ENCODE measurements at regions not wholly inside any gene's neighbourhood (a gene's known extent, or its start where the extent isn't known, plus 50 kb on each side); places are given as distances from the start of the nearest gene placed in this dataset.

GRCh38 chr9:87119328-87119881 is 172.1 kb upstream of the GAS1 start:
- TF ChIP-seq, protein P1, sequence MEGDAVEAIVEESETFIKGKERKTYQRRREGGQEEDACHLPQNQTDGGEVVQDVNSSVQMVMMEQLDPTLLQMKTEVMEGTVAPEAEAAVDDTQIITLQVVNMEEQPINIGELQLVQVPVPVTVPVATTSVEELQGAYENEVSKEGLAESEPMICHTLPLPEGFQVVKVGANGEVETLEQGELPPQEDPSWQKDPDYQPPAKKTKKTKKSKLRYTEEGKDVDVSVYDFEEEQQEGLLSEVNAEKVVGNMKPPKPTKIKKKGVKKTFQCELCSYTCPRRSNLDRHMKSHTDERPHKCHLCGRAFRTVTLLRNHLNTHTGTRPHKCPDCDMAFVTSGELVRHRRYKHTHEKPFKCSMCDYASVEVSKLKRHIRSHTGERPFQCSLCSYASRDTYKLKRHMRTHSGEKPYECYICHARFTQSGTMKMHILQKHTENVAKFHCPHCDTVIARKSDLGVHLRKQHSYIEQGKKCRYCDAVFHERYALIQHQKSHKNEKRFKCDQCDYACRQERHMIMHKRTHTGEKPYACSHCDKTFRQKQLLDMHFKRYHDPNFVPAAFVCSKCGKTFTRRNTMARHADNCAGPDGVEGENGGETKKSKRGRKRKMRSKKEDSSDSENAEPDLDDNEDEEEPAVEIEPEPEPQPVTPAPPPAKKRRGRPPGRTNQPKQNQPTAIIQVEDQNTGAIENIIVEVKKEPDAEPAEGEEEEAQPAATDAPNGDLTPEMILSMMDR (optimal IDR thresholded peaks at IDR 0.05 in 1 of 3, IDR thresholded peaks at IDR 0.05 in 1 of 3, conservative IDR thresholded peaks at IDR 0.05 in 1 of 3; ENCODE audit: extremely low read depth in 1 of 3, insufficient read depth in 2 of 3, low read length in 3 of 3): no peak
- no peak for TF ChIP-seq EZH2 (IDR thresholded peaks at IDR 0.05; ENCODE audit: low read length)
